ENCODE measurements at regions not wholly inside any gene's neighbourhood (a gene's known extent, or its start where the extent isn't known, plus 50 kb on each side); places are given as distances from the start of the nearest gene placed in this dataset.

- H3K36me3 ChIP-seq: no peaks in the 10 kb centered on the region
- H3K27ac ChIP-seq: peak overlapping the region in 2 of 3 donors; percentile 0 to 71
- DNase-seq (no peak), ATAC-seq (peak; percentile 51 to 60 (median 54))
- intact Hi-C loops (cut with DNase I): no loop called here
- no peaks in the 10 kb centered on the region for H3K27me3 ChIP-seq
- peak overlapping the region in 1 of 3 donors; percentile 10 for H3K4me3 ChIP-seq
- 42% methylated on average over 6 of the region's 17 CpGs for WGBS (ENCODE audit: insufficient coverage, low coverage, low lambda C conversion rate, missing lambda C conversion rate)
- H3K4me1 ChIP-seq: peaks cover 0 to 17% (median 4%) of the 10 kb centered on the region in 4 donors
- TF ChIP-seq CTCF (IDR thresholded peaks at IDR 0.05): no peak
- TF ChIP-seq POLR2A (IDR thresholded peaks at IDR 0.05): no peak
- H3K9me3 ChIP-seq: no peaks in the 10 kb centered on the region
These were observed 64.8 kb downstream of the SYF2 start for GRCh38 chr1:25167269-25168192.

GRCh38 chr1:25166847-25167246 lies 65.5 kb downstream of the SYF2 start:
- ATAC-seq (no peak), DNase-seq (no peak)
- no peaks in the 10 kb centered on the region for H3K27me3 ChIP-seq
- 89% methylated on average over 3 of the region's 4 CpGs for WGBS (ENCODE audit: insufficient coverage, low coverage, low lambda C conversion rate, missing lambda C conversion rate)
- H3K27ac ChIP-seq: no peak overlapping the region
- intact Hi-C loops (cut with DNase I): no loop called here
- H3K4me1 ChIP-seq: peaks cover 0 to 17% (median 4%) of the 10 kb centered on the region in 4 donors
- H3K36me3 ChIP-seq: no peaks in the 10 kb centered on the region
- no peaks in the 10 kb centered on the region for H3K9me3 ChIP-seq
- no peak overlapping the region for H3K4me3 ChIP-seq
- TF ChIP-seq POLR2A (IDR thresholded peaks at IDR 0.05) (no peak), CTCF (IDR thresholded peaks at IDR 0.05) (no peak)

- ATAC-seq (no peak), DNase-seq (no peak)
- Histone ChIP-seq H3K9me3 (no peaks in the 10 kb centered on the region), H3K4me1 (peaks cover 0 to 16% (median 4%) of the 10 kb centered on the region in 4 donors), H3K4me3 (no peak overlapping the region), H3K36me3 (no peaks in the 10 kb centered on the region), H3K27ac (no peak overlapping the region), H3K27me3 (no peaks in the 10 kb centered on the region)
- intact Hi-C loops (cut with DNase I): no loop called here
- no CpG with 5 or more reads among the region's 2 CpGs for WGBS (ENCODE audit: insufficient coverage, low coverage, low lambda C conversion rate, missing lambda C conversion rate)
- TF ChIP-seq POLR2A (IDR thresholded peaks at IDR 0.05) (no peak), CTCF (IDR thresholded peaks at IDR 0.05) (no peak)
These were observed 68.3 kb downstream of the SYF2 start for GRCh38 chr1:25163986-25164385.

GRCh38 chr1:25161981-25162380 lies 70.3 kb downstream of the SYF2 start:
- Histone ChIP-seq H3K27ac (no peak overlapping the region), H3K36me3 (no peaks in the 10 kb centered on the region), H3K27me3 (no peaks in the 10 kb centered on the region), H3K4me1 (no peaks in the 10 kb centered on the region), H3K4me3 (no peak overlapping the region), H3K9me3 (no peaks in the 10 kb centered on the region)
- WGBS (ENCODE audit: insufficient coverage, low coverage, low lambda C conversion rate, missing lambda C conversion rate): 22% methylated on average over 2 of the region's 2 CpGs
- DNase-seq (no peak), ATAC-seq (no peak)
- no peak for TF ChIP-seq POLR2A (IDR thresholded peaks at IDR 0.05)
- TF ChIP-seq CTCF (IDR thresholded peaks at IDR 0.05): no peak
- intact Hi-C loops (cut with DNase I): no loop called here
